ENCODE measurements at regions not wholly inside any gene's neighbourhood (a gene's known extent, or its start where the extent isn't known, plus 50 kb on each side); places are given as distances from the start of the nearest gene placed in this dataset.

GRCh38 chr11:91239359-91239758, 985.3 kb upstream of the FAT3 start:
- TF ChIP-seq EP300 (IDR thresholded peaks at IDR 0.05; ENCODE audit: borderline replicate concordance) = no peak
- TF ChIP-seq TAF1 (IDR thresholded peaks at IDR 0.05; ENCODE audit: low read depth) = no peak
- TF ChIP-seq, protein P1, sequence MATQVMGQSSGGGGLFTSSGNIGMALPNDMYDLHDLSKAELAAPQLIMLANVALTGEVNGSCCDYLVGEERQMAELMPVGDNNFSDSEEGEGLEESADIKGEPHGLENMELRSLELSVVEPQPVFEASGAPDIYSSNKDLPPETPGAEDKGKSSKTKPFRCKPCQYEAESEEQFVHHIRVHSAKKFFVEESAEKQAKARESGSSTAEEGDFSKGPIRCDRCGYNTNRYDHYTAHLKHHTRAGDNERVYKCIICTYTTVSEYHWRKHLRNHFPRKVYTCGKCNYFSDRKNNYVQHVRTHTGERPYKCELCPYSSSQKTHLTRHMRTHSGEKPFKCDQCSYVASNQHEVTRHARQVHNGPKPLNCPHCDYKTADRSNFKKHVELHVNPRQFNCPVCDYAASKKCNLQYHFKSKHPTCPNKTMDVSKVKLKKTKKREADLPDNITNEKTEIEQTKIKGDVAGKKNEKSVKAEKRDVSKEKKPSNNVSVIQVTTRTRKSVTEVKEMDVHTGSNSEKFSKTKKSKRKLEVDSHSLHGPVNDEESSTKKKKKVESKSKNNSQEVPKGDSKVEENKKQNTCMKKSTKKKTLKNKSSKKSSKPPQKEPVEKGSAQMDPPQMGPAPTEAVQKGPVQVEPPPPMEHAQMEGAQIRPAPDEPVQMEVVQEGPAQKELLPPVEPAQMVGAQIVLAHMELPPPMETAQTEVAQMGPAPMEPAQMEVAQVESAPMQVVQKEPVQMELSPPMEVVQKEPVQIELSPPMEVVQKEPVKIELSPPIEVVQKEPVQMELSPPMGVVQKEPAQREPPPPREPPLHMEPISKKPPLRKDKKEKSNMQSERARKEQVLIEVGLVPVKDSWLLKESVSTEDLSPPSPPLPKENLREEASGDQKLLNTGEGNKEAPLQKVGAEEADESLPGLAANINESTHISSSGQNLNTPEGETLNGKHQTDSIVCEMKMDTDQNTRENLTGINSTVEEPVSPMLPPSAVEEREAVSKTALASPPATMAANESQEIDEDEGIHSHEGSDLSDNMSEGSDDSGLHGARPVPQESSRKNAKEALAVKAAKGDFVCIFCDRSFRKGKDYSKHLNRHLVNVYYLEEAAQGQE (IDR thresholded peaks at IDR 0.05; ENCODE audit: low read depth) = no peak
- no peak for TF ChIP-seq RAD21 (IDR thresholded peaks at IDR 0.05; ENCODE audit: low read depth)
- no peak for TF ChIP-seq YY1 (IDR thresholded peaks at IDR 0.05; ENCODE audit: low read depth)
- TF ChIP-seq EGR1 (IDR thresholded peaks at IDR 0.05) = no peak
- TF ChIP-seq, protein P2, sequence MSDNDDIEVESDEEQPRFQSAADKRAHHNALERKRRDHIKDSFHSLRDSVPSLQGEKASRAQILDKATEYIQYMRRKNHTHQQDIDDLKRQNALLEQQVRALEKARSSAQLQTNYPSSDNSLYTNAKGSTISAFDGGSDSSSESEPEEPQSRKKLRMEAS (IDR thresholded peaks at IDR 0.05) = no peak
- TF ChIP-seq FOXM1 (IDR thresholded peaks at IDR 0.05; ENCODE audit: borderline replicate concordance, low read depth) = no peak
- TF ChIP-seq, protein P3, sequence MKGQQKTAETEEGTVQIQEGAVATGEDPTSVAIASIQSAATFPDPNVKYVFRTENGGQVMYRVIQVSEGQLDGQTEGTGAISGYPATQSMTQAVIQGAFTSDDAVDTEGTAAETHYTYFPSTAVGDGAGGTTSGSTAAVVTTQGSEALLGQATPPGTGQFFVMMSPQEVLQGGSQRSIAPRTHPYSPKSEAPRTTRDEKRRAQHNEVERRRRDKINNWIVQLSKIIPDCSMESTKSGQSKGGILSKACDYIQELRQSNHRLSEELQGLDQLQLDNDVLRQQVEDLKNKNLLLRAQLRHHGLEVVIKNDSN (IDR thresholded peaks at IDR 0.05) = no peak
- TF ChIP-seq TEAD4 (IDR thresholded peaks at IDR 0.05) = no peak
- TF ChIP-seq CEBPB (IDR thresholded peaks at IDR 0.05) = no peak
- no peak for TF ChIP-seq CREB1 (IDR thresholded peaks at IDR 0.05; ENCODE audit: low read depth)
- TF ChIP-seq NFIC (IDR thresholded peaks at IDR 0.05) = no peak
- TF ChIP-seq ZBTB7A (IDR thresholded peaks at IDR 0.05; ENCODE audit: low read depth) = no peak

Measured in Ishikawa (cell line).